Mesenteric fat pad (tissue), 1 donor: ENCODE measurements at regions not wholly inside any gene's neighbourhood (a gene's known extent, or its start where the extent isn't known, plus 50 kb on each side); places are given as distances from the start of the nearest gene placed in this dataset.

Experiments
- DNase-seq: peaks from one replicate; pipeline ENCODE4 v3.0.0-alpha.2; 2020; ENCODE audit warnings: low spot score
- donor health status: DM: yes; HTN: yes; CAD: no.

DNA sequence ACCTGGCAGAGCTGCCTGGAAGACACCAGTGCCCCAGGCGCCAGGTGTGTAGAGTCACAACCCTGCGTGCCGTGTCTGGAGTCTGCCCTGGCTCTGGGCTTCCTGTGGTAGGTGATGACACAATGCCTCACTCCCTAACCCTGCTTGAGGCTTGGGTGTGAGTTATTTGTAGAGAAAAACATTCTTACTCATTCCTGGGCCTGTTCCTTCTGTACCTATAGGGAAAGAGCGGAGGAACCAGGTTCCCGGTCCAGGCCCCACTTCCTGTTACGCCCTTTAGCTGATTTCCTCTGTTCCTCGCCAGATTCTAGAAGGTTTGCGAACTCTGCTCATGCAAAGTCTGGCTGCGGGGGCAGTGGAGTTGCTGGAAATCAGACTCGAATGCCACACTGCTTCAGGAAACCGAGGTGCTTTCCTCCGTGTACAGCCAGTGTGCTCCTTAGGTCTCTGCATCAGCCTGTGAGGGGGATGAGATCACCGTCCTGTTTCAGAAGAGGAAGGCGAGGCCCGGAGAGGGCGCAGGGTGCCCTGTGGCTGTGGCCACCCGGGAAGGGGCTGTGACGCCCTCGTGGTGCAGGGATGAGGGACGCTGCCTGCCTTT is 67.1 kb upstream of the DUSP22 start:
- no peak for DNase-seq

- DNase-seq, result no peak
Observed at GRCh38 chr6:225907-226306, 66.4 kb upstream of the DUSP22 start.

DNA sequence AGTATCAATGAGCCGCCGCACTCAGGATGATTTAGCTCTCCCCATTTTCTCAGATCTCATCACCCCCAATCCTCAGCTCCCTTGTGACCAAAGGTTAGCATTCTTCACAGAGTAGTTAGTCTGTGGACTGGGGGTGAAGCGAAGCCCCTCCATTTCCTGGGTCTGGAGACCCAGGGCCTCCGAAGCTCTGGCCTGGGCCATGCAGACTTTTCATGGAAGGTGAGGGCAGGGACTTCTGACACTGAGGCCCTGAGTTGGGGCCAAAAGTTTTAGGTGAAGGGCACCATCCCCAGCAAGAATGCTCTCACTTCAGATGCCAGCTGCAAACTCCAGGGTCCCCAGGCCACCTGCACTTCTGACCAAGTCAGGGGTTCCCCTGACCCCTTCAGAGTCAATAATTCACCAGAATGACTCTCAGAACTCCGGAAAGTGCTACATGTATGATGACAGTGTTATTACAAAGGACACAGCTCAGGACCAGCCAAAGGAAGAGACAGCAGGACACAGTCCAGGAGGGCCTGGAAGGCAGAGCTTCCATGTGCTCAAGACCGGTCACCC is 65.7 kb upstream of the DUSP22 start:
- no peak for DNase-seq

GRCh38 chr6:227074-227782 is 65.1 kb upstream of the DUSP22 start:
- no peak for DNase-seq

DNA sequence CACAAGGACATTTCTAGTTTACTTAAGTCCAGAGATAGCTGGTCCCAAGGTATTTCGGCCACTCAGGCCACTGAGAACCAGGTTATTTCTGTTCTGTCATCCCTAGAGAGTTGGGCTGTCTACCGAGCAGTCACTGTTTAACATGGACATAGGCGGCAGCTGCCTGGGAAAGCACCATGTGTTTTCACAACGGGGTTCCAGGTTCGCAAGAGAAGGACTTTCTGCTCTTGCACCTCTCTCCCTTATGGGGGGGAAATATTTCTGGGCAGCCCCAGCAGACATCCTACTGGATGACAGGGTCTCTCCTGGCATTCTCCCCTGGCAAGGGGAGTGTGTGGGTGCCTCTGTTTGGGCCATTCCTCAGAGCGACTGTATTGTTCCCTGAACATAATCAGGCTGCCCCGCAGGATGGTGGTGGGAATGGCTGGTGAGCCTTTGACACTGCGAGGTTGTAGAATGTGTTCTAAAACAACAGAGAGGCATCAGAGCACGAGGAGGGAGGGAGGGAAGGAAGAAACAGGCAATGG is 64.4 kb upstream of the DUSP22 start:
- no peak for DNase-seq

DNA sequence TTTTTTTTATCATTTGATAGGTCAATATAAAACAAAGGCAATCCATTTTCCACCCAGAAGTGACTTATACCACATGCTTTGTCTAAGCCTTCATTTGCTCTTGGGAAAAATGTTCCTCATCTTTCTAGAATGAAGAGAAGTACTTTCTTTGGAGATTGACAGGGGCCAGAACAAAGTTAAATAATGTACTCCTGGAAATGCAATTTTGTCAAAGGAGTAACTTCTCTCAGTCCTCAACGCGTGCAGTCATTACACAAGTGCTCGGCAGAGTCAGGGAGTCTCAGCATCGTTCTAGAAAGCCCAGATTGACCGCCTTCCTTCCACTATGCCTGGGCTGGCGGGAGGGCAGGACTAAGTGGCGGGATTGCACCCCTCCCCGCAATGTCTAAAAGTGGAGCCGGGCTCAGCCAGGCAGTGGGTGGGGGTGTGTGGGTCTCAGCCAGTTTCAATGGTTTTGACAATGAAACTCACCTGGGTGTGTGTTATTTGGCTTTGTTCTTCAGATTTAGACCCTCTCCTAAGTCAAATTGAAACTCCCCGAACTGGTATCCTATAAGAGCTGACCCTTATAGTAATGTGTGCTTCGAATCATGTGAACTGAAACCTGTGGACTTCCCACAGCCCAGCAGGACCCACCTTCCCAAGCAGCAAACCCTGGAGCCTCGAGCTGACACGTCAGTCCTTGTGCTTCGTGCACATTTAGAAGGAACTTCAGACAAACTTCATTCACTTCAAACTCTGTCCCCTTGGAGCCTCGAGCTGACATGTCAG is 63.2 kb upstream of the DUSP22 start:
- DNase-seq, result no peak

- no peak for DNase-seq
Observed at GRCh38 chr6:231779-232178, 60.5 kb upstream of the DUSP22 start.

DNA sequence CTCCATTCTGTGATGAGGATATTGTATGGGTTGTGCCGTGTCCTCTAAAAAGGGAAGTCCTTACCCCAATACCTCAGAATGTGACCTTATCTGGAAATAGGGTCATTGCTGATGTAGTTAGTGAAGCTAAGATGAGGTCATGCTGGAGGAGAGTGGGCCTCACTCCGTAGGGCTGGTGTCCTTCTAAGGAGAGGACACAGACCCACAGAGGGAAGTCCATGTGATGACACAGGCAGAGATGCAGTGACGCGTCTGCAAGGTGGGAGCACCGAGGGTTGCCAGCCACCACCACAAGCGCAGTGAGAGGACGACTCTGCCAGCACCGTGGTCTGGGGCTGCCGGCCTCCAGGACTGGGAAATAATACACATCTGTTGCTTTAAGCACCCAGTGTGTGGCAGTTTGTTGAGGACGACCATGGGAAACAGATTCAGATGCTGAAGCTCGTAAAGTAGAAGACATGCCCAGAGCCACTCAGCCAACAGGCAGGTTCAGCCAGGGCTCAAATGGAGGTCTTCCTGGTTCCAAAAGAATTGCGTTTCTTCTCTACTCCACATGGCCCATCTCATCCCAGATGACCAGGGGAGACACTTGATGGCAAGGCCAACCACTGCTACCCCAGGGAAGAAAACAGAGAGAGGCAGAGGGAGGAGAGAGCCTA is 59.2 kb upstream of the DUSP22 start:
- peak; percentile 83 for DNase-seq

GRCh38 chr6:234706-235372 is 57.4 kb upstream of the DUSP22 start:
- DNase-seq, result no peak

DNA sequence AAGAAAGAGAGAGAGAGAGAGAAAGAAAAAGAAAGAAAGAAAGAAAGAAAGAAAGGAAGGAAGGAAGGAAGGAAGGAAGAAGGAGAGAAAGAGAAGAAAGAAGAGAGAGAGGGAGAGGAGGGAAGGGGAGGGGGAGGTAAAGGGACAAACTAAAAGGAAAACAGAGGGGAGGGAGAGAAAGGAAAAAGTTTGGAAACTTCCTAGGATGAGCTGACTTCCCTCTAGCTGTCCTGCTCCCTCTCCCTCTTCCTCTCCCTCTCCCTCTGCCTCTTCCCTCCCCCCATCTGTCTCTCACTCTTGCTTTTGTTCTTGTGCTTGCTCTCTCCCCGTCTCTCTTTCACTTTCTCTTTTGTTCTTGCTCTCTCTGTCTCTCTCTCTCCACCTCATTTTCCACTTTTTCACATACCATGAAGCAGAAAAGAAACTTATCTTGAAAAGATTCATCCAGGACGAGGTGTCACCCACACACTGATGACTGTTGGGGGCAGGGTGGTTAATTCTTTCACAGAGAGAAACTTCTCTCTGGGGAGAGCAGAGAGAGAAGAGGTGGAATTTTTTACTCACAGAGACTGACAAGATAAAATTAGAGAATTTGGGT is 56.4 kb upstream of the DUSP22 start:
- no peak for DNase-seq

DNA sequence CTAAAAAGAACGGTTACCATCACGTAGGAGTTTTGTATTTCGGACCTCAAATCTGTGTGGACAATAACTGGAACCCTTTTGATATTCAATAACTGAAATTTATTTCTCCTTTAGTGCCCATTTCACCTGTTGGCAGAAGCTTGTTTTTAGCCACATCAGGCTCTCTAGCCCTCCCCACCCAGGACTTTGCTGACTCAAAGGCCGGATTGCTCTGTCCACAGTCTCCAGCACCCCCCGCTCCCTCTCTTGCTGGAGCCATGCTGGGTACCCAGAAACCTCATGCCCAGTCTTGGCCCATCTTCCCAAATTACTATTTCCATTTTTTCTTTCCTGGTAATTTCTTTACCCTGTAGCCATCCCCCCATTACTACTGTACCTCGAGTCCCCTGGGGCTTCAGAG is 55.8 kb upstream of the DUSP22 start:
- DNase-seq, result no peak

GRCh38 chr6:240151-240550 is 52.1 kb upstream of the DUSP22 start:
- DNase-seq, result peak; percentile 65

DNA sequence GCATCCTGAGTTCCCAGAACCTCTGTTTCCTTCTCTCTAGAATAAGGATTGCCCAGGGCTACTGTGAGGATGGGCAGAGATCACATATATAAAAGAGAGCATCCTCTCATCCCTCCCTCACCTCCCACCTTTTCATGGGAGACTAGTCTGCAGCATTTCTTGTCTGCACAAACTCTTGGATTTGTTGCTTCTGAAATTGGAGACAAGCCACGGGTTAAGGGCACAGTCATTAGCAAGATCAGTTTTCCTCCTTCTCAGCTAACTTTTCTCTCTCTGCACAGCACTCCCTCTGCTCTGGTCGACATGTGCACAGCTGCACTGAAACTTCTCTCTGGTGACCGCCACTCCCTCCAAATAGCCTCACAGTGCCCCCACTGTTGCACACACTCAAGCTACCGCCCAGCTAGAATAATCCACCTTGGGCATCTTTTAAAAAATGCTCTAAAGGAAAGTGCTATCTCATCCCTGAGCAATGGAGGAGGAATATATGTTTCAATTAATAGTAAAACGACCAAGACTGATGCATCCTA is 50.9 kb upstream of the DUSP22 start:
- DNase-seq, result no peak
